NOMO-1 treated with DMSO at 0.1 percent for 48 hours (cell line): ENCODE measurements at regions not wholly inside any gene's neighbourhood (a gene's known extent, or its start where the extent isn't known, plus 50 kb on each side); places are given as distances from the start of the nearest gene placed in this dataset.

Experiments
- DNase-seq: peaks from one replicate; lab custom pipeline; 2025; ENCODE audit not compliant: unreplicated experiment; lab: John Stamatoyannopoulos, UW

- DNase-seq, result no peak
These were observed 127.7 kb downstream of the DMRTA2 start for GRCh38 chr1:50295566-50295965.

GRCh38 chr1:50292276-50292675 lies 131.0 kb downstream of the DMRTA2 start:
- DNase-seq, result no peak

GRCh38 chr1:50289495-50289894 lies 133.7 kb downstream of the DMRTA2 start:
- DNase-seq, result no peak

- no peak for DNase-seq
These were observed 137.2 kb downstream of the DMRTA2 start for GRCh38 chr1:50285994-50286393.

- DNase-seq, result no peak
These were observed 143.5 kb downstream of the DMRTA2 start for GRCh38 chr1:50279622-50280330.

- DNase-seq, result no peak
These were observed 144.3 kb downstream of the DMRTA2 start for GRCh38 chr1:50278961-50279360.

- DNase-seq, result no peak
These were observed 144.8 kb downstream of the DMRTA2 start for GRCh38 chr1:50278410-50278809.

GRCh38 chr1:50275566-50275965 lies 147.7 kb downstream of the DMRTA2 start:
- DNase-seq, result no peak

- no peak for DNase-seq
These were observed 150.3 kb downstream of the DMRTA2 start for GRCh38 chr1:50272912-50273311.

- peak; percentile 9 for DNase-seq
These were observed 151.2 kb downstream of the DMRTA2 start for GRCh38 chr1:50271968-50272578.

GRCh38 chr1:50271337-50271736 lies 151.9 kb downstream of the DMRTA2 start:
- no peak for DNase-seq

- no peak for DNase-seq
These were observed 152.3 kb downstream of the DMRTA2 start for GRCh38 chr1:50270926-50271325.

GRCh38 chr1:50268049-50268448 lies 155.2 kb downstream of the DMRTA2 start:
- no peak for DNase-seq

GRCh38 chr1:50266509-50266908 lies 156.7 kb downstream of the DMRTA2 start:
- DNase-seq, result no peak

- peak; percentile 31 for DNase-seq
These were observed 157.1 kb downstream of the ELAVL4 start for GRCh38 chr1:50265790-50266314.

- no peak for DNase-seq
These were observed 155.9 kb downstream of the ELAVL4 start for GRCh38 chr1:50264590-50264989.

- no peak for DNase-seq
These were observed 153.7 kb downstream of the ELAVL4 start for GRCh38 chr1:50262436-50262835.

- DNase-seq, result no peak
These were observed 153.2 kb downstream of the ELAVL4 start for GRCh38 chr1:50261951-50262350.

- DNase-seq, result no peak
These were observed 149.4 kb downstream of the ELAVL4 start for GRCh38 chr1:50257940-50258685.

- no peak for DNase-seq
These were observed 148.3 kb downstream of the ELAVL4 start for GRCh38 chr1:50257029-50257428.
